ENCODE measurements at regions not wholly inside any gene's neighbourhood (a gene's known extent, or its start where the extent isn't known, plus 50 kb on each side); places are given as distances from the start of the nearest gene placed in this dataset.
"Not testable (repeated sequence)": the region's sequence is repeated elsewhere in the genome, so short reads cannot be mapped to it uniquely, and the experiment has no call there.

DNA sequence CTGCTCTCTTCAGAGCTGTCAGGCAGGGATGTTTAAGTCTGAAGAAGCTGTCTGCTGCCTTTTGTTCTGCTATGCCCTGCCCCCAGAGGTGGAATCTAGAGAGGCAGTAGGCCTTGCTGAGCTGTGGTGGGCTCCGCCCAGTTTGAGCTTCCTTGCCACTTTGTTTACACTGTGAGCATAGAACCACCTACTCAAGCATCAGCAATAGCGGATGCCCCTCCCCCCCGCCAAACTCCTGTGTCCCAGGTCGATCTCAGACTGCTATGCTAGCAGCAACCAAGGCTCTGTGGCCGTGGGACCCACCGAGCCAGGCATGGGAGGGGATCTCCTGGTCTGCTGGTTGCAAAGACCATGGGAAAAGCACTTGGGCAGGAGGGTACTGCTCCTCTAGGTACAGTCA lies 140.5 kb upstream of the PLXNC1 start:
- not testable (repeated sequence) for TF ChIP-seq CTCF, POLR2A, EP300 (IDR thresholded peaks at IDR 0.05)
